ELR (cell line): ENCODE measurements at regions not wholly inside any gene's neighbourhood (a gene's known extent, or its start where the extent isn't known, plus 50 kb on each side); places are given as distances from the start of the nearest gene placed in this dataset.
"Not testable (repeated sequence)": the region's sequence is repeated elsewhere in the genome, so short reads cannot be mapped to it uniquely, and the experiment has no call there.

Experiments
- DNase-seq: peaks from one replicate; pipeline ENCODE4 v3.0.0-alpha.2; 2015; ENCODE audit warnings: low read depth

- DNase-seq = not testable (repeated sequence)
Observed at GRCh38 chrX:84267432-84267831, 79.4 kb upstream of the RPS6KA6 start.

DNA sequence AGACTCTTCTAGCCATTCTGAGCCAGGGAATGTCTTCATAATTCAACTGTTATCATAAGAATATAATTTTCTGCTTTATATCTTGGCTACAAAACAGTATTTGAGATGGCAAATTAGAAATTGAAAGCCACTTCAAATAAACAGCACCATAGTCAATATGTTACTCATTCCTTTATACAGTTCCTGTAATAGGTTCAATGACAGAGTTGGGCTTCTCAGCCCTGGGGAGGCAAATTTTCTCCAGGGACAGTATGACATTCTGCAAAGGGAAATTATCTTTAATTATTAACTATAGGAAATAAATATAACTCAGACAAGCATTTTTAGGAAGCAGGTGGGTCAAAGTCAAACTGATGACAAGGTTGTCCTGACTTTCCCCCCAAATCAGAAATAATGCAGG is 71.9 kb upstream of the RPS6KA6 start:
- no peak for DNase-seq

DNA sequence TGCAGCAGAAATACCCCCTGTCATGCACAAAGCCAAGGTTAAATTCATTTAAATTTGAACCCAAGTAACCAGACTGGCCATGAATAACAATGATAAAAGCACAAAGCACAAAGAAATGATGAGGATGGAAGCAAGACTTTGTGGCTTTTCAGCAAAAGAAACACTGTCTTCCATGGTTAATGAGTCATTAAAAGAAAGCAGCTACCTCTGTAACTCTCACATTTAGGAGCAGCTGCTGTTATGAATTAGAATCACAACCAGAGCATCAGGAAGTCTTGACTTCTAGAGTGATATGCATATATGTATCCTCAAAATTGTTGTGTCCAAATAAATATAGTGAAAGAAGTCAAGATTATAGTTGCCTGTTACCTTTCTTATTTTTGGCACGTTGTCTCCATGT is 70.7 kb upstream of the RPS6KA6 start:
- DNase-seq = no peak

- peak; percentile 79 for DNase-seq
Observed at GRCh38 chrX:84248226-84248625, 60.2 kb upstream of the RPS6KA6 start.

DNA sequence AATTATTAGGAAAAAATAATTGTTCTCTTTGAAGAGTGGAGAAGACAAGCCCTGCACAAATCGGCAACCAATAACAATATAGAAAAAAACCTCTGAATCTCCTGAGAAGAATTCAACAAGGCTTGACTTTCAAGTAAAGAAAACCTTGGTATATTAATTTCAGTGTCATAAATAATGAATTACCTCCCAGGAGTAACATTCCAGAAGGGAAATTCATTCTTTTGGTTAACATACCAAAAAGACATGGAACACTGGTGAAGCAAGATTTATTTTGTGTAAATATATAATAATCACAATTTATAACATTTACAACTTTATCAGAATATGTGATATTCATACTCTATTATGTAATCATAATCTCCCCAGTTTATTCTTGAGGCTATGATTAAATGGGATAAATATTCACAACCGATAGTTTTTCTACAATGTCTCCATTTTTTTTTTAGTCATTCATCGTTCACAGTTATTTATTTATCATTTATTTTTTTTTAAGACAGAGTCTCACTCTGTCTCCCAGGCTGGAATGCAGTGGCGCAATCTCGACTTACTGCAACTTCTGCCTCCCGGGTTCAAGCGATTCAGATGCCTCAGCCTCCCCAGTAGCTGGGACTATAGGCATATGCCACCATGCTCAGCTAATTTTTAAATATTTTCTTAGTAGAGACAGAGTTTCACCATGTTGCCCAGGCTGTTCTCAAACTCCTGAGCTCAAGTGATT is 53.0 kb upstream of the RPS6KA6 start:
- no peak for DNase-seq
